ENCODE measurements at regions not wholly inside any gene's neighbourhood (a gene's known extent, or its start where the extent isn't known, plus 50 kb on each side); places are given as distances from the start of the nearest gene placed in this dataset.

- H3K27ac ChIP-seq (ENCODE audit: low read length), result no peak overlapping the region
- no peaks in the 10 kb centered on the region for H3K27me3 ChIP-seq (ENCODE audit: control insufficient read depth, insufficient read depth, low read length)
- no peaks in the 10 kb centered on the region for H3K9me3 ChIP-seq (replicated peaks; ENCODE audit: control insufficient read depth, low read depth, low read length)
- H3K4me1 ChIP-seq (ENCODE audit: control insufficient read depth, insufficient read depth, low read length), result no peaks in the 10 kb centered on the region
- no peak for DNase-seq
- WGBS (ENCODE audit: insufficient coverage), result 75% methylated on average over 1 of the region's 1 CpG
- H3K4me3 ChIP-seq (ENCODE audit: low read length), result no peak overlapping the region
- no peaks in the 10 kb centered on the region for H3K36me3 ChIP-seq (ENCODE audit: control insufficient read depth, insufficient read depth, low read length)
These were observed 325.6 kb downstream of the SEC23A start for GRCh38 chr14:38777401-38777800.

- Histone ChIP-seq H3K4me1 (ENCODE audit: control insufficient read depth, insufficient read depth, low read length) (no peaks in the 10 kb centered on the region), H3K4me3 (ENCODE audit: low read length) (no peak overlapping the region), H3K9me3 (replicated peaks; ENCODE audit: control insufficient read depth, low read depth, low read length) (no peaks in the 10 kb centered on the region), H3K27ac (ENCODE audit: low read length) (no peak overlapping the region), H3K36me3 (ENCODE audit: control insufficient read depth, insufficient read depth, low read length) (no peaks in the 10 kb centered on the region), H3K27me3 (ENCODE audit: control insufficient read depth, insufficient read depth, low read length) (no peaks in the 10 kb centered on the region)
- peak; percentile 30 for DNase-seq
- WGBS (ENCODE audit: insufficient coverage), result no CpG with 5 or more reads among the region's 1 CpG
These were observed 327.0 kb downstream of the SEC23A start for GRCh38 chr14:38775986-38776385.

GRCh38 chr14:38774162-38774561, 328.9 kb downstream of the SEC23A start:
- no peak for DNase-seq
- Histone ChIP-seq H3K4me3 (ENCODE audit: low read length) (no peak overlapping the region), H3K36me3 (ENCODE audit: control insufficient read depth, insufficient read depth, low read length) (no peaks in the 10 kb centered on the region), H3K27ac (ENCODE audit: low read length) (no peak overlapping the region), H3K9me3 (replicated peaks; ENCODE audit: control insufficient read depth, low read depth, low read length) (no peaks in the 10 kb centered on the region), H3K27me3 (ENCODE audit: control insufficient read depth, insufficient read depth, low read length) (no peaks in the 10 kb centered on the region), H3K4me1 (ENCODE audit: control insufficient read depth, insufficient read depth, low read length) (no peaks in the 10 kb centered on the region)

GRCh38 chr14:38770251-38770650, 332.8 kb downstream of the SEC23A start:
- H3K27ac ChIP-seq (ENCODE audit: low read length), result no peak overlapping the region
- no peak overlapping the region for H3K4me3 ChIP-seq (ENCODE audit: low read length)
- H3K36me3 ChIP-seq (ENCODE audit: control insufficient read depth, insufficient read depth, low read length), result no peaks in the 10 kb centered on the region
- H3K4me1 ChIP-seq (ENCODE audit: control insufficient read depth, insufficient read depth, low read length), result no peaks in the 10 kb centered on the region
- no peak for DNase-seq
- no CpG with 5 or more reads among the region's 1 CpG for WGBS (ENCODE audit: insufficient coverage)
- H3K9me3 ChIP-seq (replicated peaks; ENCODE audit: control insufficient read depth, low read depth, low read length), result no peaks in the 10 kb centered on the region
- H3K27me3 ChIP-seq (ENCODE audit: control insufficient read depth, insufficient read depth, low read length), result no peaks in the 10 kb centered on the region

- Histone ChIP-seq H3K4me3 (ENCODE audit: low read length) (no peak overlapping the region), H3K36me3 (ENCODE audit: control insufficient read depth, insufficient read depth, low read length) (no peaks in the 10 kb centered on the region), H3K4me1 (ENCODE audit: control insufficient read depth, insufficient read depth, low read length) (no peaks in the 10 kb centered on the region), H3K9me3 (replicated peaks; ENCODE audit: control insufficient read depth, low read depth, low read length) (no peaks in the 10 kb centered on the region), H3K27me3 (ENCODE audit: control insufficient read depth, insufficient read depth, low read length) (no peaks in the 10 kb centered on the region), H3K27ac (ENCODE audit: low read length) (no peak overlapping the region)
- WGBS (ENCODE audit: insufficient coverage), result no CpG with 5 or more reads among the region's 2 CpGs
- peak; percentile 25 for DNase-seq
These were observed 340.2 kb downstream of the SEC23A start for GRCh38 chr14:38762845-38763244.

GRCh38 chr14:38762426-38762825, 340.6 kb downstream of the SEC23A start:
- Histone ChIP-seq H3K27ac (ENCODE audit: low read length) (no peak overlapping the region), H3K36me3 (ENCODE audit: control insufficient read depth, insufficient read depth, low read length) (no peaks in the 10 kb centered on the region), H3K4me3 (ENCODE audit: low read length) (no peak overlapping the region), H3K27me3 (ENCODE audit: control insufficient read depth, insufficient read depth, low read length) (no peaks in the 10 kb centered on the region), H3K9me3 (replicated peaks; ENCODE audit: control insufficient read depth, low read depth, low read length) (no peaks in the 10 kb centered on the region), H3K4me1 (ENCODE audit: control insufficient read depth, insufficient read depth, low read length) (no peaks in the 10 kb centered on the region)
- DNase-seq, result peak; percentile 5
- no CpG with 5 or more reads among the region's 5 CpGs for WGBS (ENCODE audit: insufficient coverage)

- Histone ChIP-seq H3K9me3 (replicated peaks; ENCODE audit: control insufficient read depth, low read depth, low read length) (no peaks in the 10 kb centered on the region), H3K36me3 (ENCODE audit: control insufficient read depth, insufficient read depth, low read length) (no peaks in the 10 kb centered on the region), H3K27ac (ENCODE audit: low read length) (no peak overlapping the region), H3K27me3 (ENCODE audit: control insufficient read depth, insufficient read depth, low read length) (no peaks in the 10 kb centered on the region), H3K4me3 (ENCODE audit: low read length) (no peak overlapping the region), H3K4me1 (ENCODE audit: control insufficient read depth, insufficient read depth, low read length) (no peaks in the 10 kb centered on the region)
- no peak for DNase-seq
- WGBS (ENCODE audit: insufficient coverage), result no CpG with 5 or more reads among the region's 2 CpGs
These were observed 342.0 kb downstream of the SEC23A start for GRCh38 chr14:38761033-38761432.

GRCh38 chr14:38758661-38759060, 344.4 kb downstream of the SEC23A start:
- Histone ChIP-seq H3K9me3 (replicated peaks; ENCODE audit: control insufficient read depth, low read depth, low read length) (no peaks in the 10 kb centered on the region), H3K4me3 (ENCODE audit: low read length) (no peak overlapping the region), H3K36me3 (ENCODE audit: control insufficient read depth, insufficient read depth, low read length) (no peaks in the 10 kb centered on the region), H3K27ac (ENCODE audit: low read length) (no peak overlapping the region), H3K4me1 (ENCODE audit: control insufficient read depth, insufficient read depth, low read length) (no peaks in the 10 kb centered on the region), H3K27me3 (ENCODE audit: control insufficient read depth, insufficient read depth, low read length) (no peaks in the 10 kb centered on the region)
- no peak for DNase-seq
- WGBS (ENCODE audit: insufficient coverage), result 44% methylated on average over 2 of the region's 2 CpGs

- no peak overlapping the region for H3K4me3 ChIP-seq (ENCODE audit: low read length)
- no peak overlapping the region for H3K27ac ChIP-seq (ENCODE audit: low read length)
- H3K36me3 ChIP-seq (ENCODE audit: control insufficient read depth, insufficient read depth, low read length), result no peaks in the 10 kb centered on the region
- no CpG with 5 or more reads among the region's 3 CpGs for WGBS (ENCODE audit: insufficient coverage)
- H3K9me3 ChIP-seq (replicated peaks; ENCODE audit: control insufficient read depth, low read depth, low read length), result no peaks in the 10 kb centered on the region
- no peaks in the 10 kb centered on the region for H3K27me3 ChIP-seq (ENCODE audit: control insufficient read depth, insufficient read depth, low read length)
- H3K4me1 ChIP-seq (ENCODE audit: control insufficient read depth, insufficient read depth, low read length), result no peaks in the 10 kb centered on the region
- no peak for DNase-seq
These were observed 348.0 kb downstream of the SEC23A start for GRCh38 chr14:38755036-38755435.

GRCh38 chr14:38752750-38753149, 350.3 kb downstream of the SEC23A start:
- Histone ChIP-seq H3K27ac (ENCODE audit: low read length) (no peak overlapping the region), H3K4me3 (ENCODE audit: low read length) (no peak overlapping the region), H3K27me3 (ENCODE audit: control insufficient read depth, insufficient read depth, low read length) (no peaks in the 10 kb centered on the region), H3K4me1 (ENCODE audit: control insufficient read depth, insufficient read depth, low read length) (no peaks in the 10 kb centered on the region), H3K9me3 (replicated peaks; ENCODE audit: control insufficient read depth, low read depth, low read length) (no peaks in the 10 kb centered on the region), H3K36me3 (ENCODE audit: control insufficient read depth, insufficient read depth, low read length) (no peaks in the 10 kb centered on the region)
- no peak for DNase-seq
- no CpG with 5 or more reads among the region's 3 CpGs for WGBS (ENCODE audit: insufficient coverage)

GRCh38 chr14:38752341-38752740, 350.7 kb downstream of the SEC23A start:
- whole genome bisulfite sequencing (ENCODE audit: insufficient coverage), result no CpG with 5 or more reads among the region's 2 CpGs
- no peaks in the 10 kb centered on the region for H3K27me3 ChIP-seq (ENCODE audit: control insufficient read depth, insufficient read depth, low read length)
- no peak overlapping the region for H3K27ac ChIP-seq (ENCODE audit: low read length)
- no peak overlapping the region for H3K4me3 ChIP-seq (ENCODE audit: low read length)
- no peaks in the 10 kb centered on the region for H3K4me1 ChIP-seq (ENCODE audit: control insufficient read depth, insufficient read depth, low read length)
- no peaks in the 10 kb centered on the region for H3K36me3 ChIP-seq (ENCODE audit: control insufficient read depth, insufficient read depth, low read length)
- DNase-seq, result no peak
- H3K9me3 ChIP-seq (replicated peaks; ENCODE audit: control insufficient read depth, low read depth, low read length), result no peaks in the 10 kb centered on the region
